SK-N-SH (cell line): ENCODE measurements at regions not wholly inside any gene's neighbourhood (a gene's known extent, or its start where the extent isn't known, plus 50 kb on each side); places are given as distances from the start of the nearest gene placed in this dataset.
A peak's percentile ranks its signal among the peaks of the same experiment; 100 is the strongest.

Experiments
- CTCF ChIA-PET: fragments of 300-600, 350-600 bp; formaldehyde crosslinking; extraction: SDS; loops from one replicate; lab custom pipeline; 2021; lab: Yijun Ruan, JAX
- POLR2A ChIA-PET: fragments of 350-600 bp; sonication (Branson Sonifier 250); formaldehyde crosslinking; extraction: SDS; loops from one replicate; lab custom pipeline; 2020; ENCODE audit warnings: antibody characterized with exemption, inconsistent platforms; lab: Yijun Ruan, JAX
- DNase-seq: peaks from one replicate; pipeline ENCODE4 v3.0.0; 2012
- H2AFZ ChIP-seq: fragments of 200-600 bp; sonication (generic); 2 replicates; pipeline ENCODE4 v1.8.1; 2016; ENCODE audit warnings: antibody characterized with exemption, mild to moderate bottlenecking, low read depth
- H3F3A ChIP-seq: fragments of 200-600 bp; sonication (generic); replicated peaks from 2 replicates; pipeline ENCODE3; 2016; ENCODE audit warnings: antibody characterized with exemption, mild to moderate bottlenecking; ENCODE audit not compliant: insufficient read depth
- H3K27ac ChIP-seq, 2 experiments: fragments of 200-500 bp in 1 of 2; fragments of 200-600 bp in 1 of 2; sonication (Bioruptor generic) in 1 of 2; sonication (generic), shearing (Covaris generic) in 1 of 2; 2 replicates each; pipeline versions ENCODE4 v1.5.1 to v1.6.1; 2014 to 2016; ENCODE audit warnings: low read depth in 2 of 2, inconsistent platforms in 1 of 2, low read length in 1 of 2, mild to moderate bottlenecking in 1 of 2, mixed read lengths in 1 of 2
- H3K27me3 ChIP-seq: fragments of 200-600 bp; sonication (generic), shearing (Covaris generic); 2 replicates; pipeline ENCODE4 v1.6.1; 2016; ENCODE audit warnings: mixed run types; ENCODE audit not compliant: insufficient read depth
- H3K36me3 ChIP-seq, 2 experiments: fragments of 200-500 bp in 1 of 2; fragments of 200-600 bp in 1 of 2; sonication (Bioruptor generic) in 1 of 2; sonication (generic) in 1 of 2; replicated peaks in 1 of 2; 2 replicates each; pipeline versions ENCODE3 to v1.5.1; 2014 to 2016; ENCODE audit warnings: low read length in 1 of 2, mild to moderate bottlenecking in 1 of 2; ENCODE audit not compliant: insufficient read depth in 2 of 2, control insufficient read depth in 1 of 2
- H3K4me1 ChIP-seq, 2 experiments: fragments of 200-500 bp in 1 of 2; fragments of 200-600 bp in 1 of 2; sonication (Bioruptor generic) in 1 of 2; sonication (generic), shearing (Covaris generic) in 1 of 2; 2 replicates each; pipeline versions ENCODE4 v1.5.1 to v1.6.1; 2014 to 2016; ENCODE audit warnings: low read depth in 1 of 2, low read length in 1 of 2, mixed run types in 1 of 2; ENCODE audit not compliant: insufficient read depth in 2 of 2, control insufficient read depth in 1 of 2
- H3K4me2 ChIP-seq: fragments of 200-600 bp; sonication (generic), shearing (Covaris generic); 2 replicates; pipeline ENCODE4 v1.6.1; 2017; ENCODE audit warnings: mixed run types
- H3K4me3 ChIP-seq, 2 experiments: fragments of 200-500 bp in 1 of 2; fragments of 200-600 bp in 1 of 2; sonication (Bioruptor generic) in 1 of 2; sonication (generic), shearing (Covaris generic) in 1 of 2; 2 replicates each; pipeline versions ENCODE4 v1.5.1 to v1.8.1; 2014 to 2016; ENCODE audit warnings: low read depth in 2 of 2, inconsistent platforms in 1 of 2, low read length in 1 of 2, mild to moderate bottlenecking in 1 of 2, mixed read lengths in 1 of 2, moderate library complexity in 1 of 2
- H3K79me2 ChIP-seq: fragments of 200-600 bp; sonication (generic); 2 replicates; pipeline ENCODE4 v1.8.1; 2017; ENCODE audit warnings: mild to moderate bottlenecking; ENCODE audit not compliant: insufficient read depth
- H3K9ac ChIP-seq: fragments of 200-600 bp; sonication (generic); 2 replicates; pipeline ENCODE4 v1.6.1; 2017; ENCODE audit warnings: mixed run types
- H3K9me2 ChIP-seq: fragments of 200-600 bp; sonication (generic); 2 replicates; pipeline ENCODE4 v1.6.1; 2017; ENCODE audit warnings: mixed run types
- H3K9me3 ChIP-seq: fragments of 200-600 bp; sonication (generic); 2 replicates; pipeline ENCODE4 v1.6.1; 2017; ENCODE audit warnings: mixed run types, mild to moderate bottlenecking, moderate library complexity
- H4K20me1 ChIP-seq: fragments of 200-600 bp; sonication (generic); 2 replicates; pipeline ENCODE4 v1.6.1; 2017; ENCODE audit warnings: mild to moderate bottlenecking, mixed run types; ENCODE audit not compliant: insufficient read depth
- CHD2 ChIP-seq: fragments of 150-350 bp; IDR thresholded peaks from 2 replicates; pipeline ENCODE4 v1.6.1; 2018; ENCODE audit warnings: low read length; ENCODE audit not compliant: partially characterized antibody
- ELF1 ChIP-seq: IDR thresholded peaks from 2 replicates; pipeline ENCODE4 v1.4.0; 2012
- EZH2phosphoT487 ChIP-seq: fragments of 200-600 bp; sonication (generic); IDR thresholded peaks from 2 replicates; pipeline ENCODE4 v1.6.1; 2017; ENCODE audit warnings: low read depth, mixed run types, mild to moderate bottlenecking, antibody characterized with exemption, moderate library complexity, borderline replicate concordance
- FOSL2 ChIP-seq: IDR thresholded peaks from 2 replicates; pipeline ENCODE4 v1.4.0; 2012; ENCODE audit warnings: low read depth, mild to moderate bottlenecking, moderate library complexity, borderline replicate concordance
- FOXJ3 ChIP-seq: sonication (generic); formaldehyde crosslinking; IDR thresholded peaks from 2 replicates; pipeline ENCODE4 v1.5.1; 2020; ENCODE audit warnings: mild to moderate bottlenecking, missing genetic modification reagents
- FOXM1 ChIP-seq: IDR thresholded peaks from 2 replicates; pipeline ENCODE4 v1.4.0; 2012; ENCODE audit warnings: low read depth, mild to moderate bottlenecking
- GABPA ChIP-seq: IDR thresholded peaks from 2 replicates; pipeline ENCODE4 v1.4.0; 2012; ENCODE audit warnings: low read depth, mild to moderate bottlenecking
- GATA2 ChIP-seq: sonication (generic); formaldehyde crosslinking; IDR thresholded peaks from 2 replicates; pipeline ENCODE4 v1.5.0; 2020; ENCODE audit warnings: mild to moderate bottlenecking, missing genetic modification reagents
- JUND ChIP-seq: IDR thresholded peaks from 2 replicates; pipeline ENCODE4 v1.4.0; 2012
- MXI1 ChIP-seq: IDR thresholded peaks from 2 replicates; pipeline ENCODE4 v1.6.1; 2012; ENCODE audit warnings: mild to moderate bottlenecking, low read depth, low read length, improper control_type of control experiment
- NRF1 ChIP-seq: IDR thresholded peaks from 2 replicates; pipeline ENCODE4 v1.6.1; 2012; ENCODE audit warnings: low read depth, mild to moderate bottlenecking, low read length
- RAD21 ChIP-seq: IDR thresholded peaks from 2 replicates; pipeline ENCODE4 v1.6.1; 2012; ENCODE audit warnings: mild to moderate bottlenecking, low read length
- RCOR1 ChIP-seq: fragments of 150-350 bp; IDR thresholded peaks from 2 replicates; pipeline ENCODE4 v1.6.1; 2017; ENCODE audit warnings: antibody characterized with exemption, low read length
- RFX5 ChIP-seq: IDR thresholded peaks from 2 replicates; pipeline ENCODE4 v1.6.1; 2012; ENCODE audit warnings: mild to moderate bottlenecking, improper control_type of control experiment, low read length
- RXRA ChIP-seq: IDR thresholded peaks from 2 replicates; pipeline ENCODE4 v1.4.0; 2012; ENCODE audit warnings: low read depth, mild to moderate bottlenecking, borderline replicate concordance
- SMC3 ChIP-seq: IDR thresholded peaks from 2 replicates; pipeline ENCODE4 v1.6.1; 2012; ENCODE audit warnings: low read depth, low read length, improper control_type of control experiment
- TAF1 ChIP-seq: IDR thresholded peaks from 2 replicates; pipeline ENCODE4 v1.6.1; 2012; ENCODE audit warnings: low read depth, mild to moderate bottlenecking, low read length, moderate library complexity, borderline replicate concordance
- TCF12 ChIP-seq: IDR thresholded peaks from 2 replicates; pipeline ENCODE4 v1.4.0; 2012
- WGBS: methylation state at CpG from one replicate; pipeline ENCODE4 v1.1.6; 2017; ENCODE audit warnings: low lambda C conversion rate; 5-methylcytosine and 5-hydroxymethylcytosine counted together
- TF ChIP-seq, protein P1 (sequence below): fragments of 150-350 bp; IDR thresholded peaks from 2 replicates; pipeline ENCODE4 v1.6.1; 2016; ENCODE audit warnings: mild to moderate bottlenecking, low read depth, low read length
- TF ChIP-seq, protein P2 (sequence below): IDR thresholded peaks from 2 replicates; pipeline ENCODE4 v1.6.1; 2012; ENCODE audit warnings: mild to moderate bottlenecking, low read depth, low read length, moderate library complexity
- TF ChIP-seq, protein P3 (sequence below): fragments of 150-350 bp; IDR thresholded peaks from 2 replicates; pipeline ENCODE4 v1.6.1; 2017; ENCODE audit warnings: antibody characterized with exemption, low read length, low read depth, borderline replicate concordance
- TF ChIP-seq, protein P4 (sequence below): IDR thresholded peaks from 2 replicates; pipeline ENCODE4 v1.4.0; 2012; ENCODE audit warnings: low read depth, borderline replicate concordance

DNA sequence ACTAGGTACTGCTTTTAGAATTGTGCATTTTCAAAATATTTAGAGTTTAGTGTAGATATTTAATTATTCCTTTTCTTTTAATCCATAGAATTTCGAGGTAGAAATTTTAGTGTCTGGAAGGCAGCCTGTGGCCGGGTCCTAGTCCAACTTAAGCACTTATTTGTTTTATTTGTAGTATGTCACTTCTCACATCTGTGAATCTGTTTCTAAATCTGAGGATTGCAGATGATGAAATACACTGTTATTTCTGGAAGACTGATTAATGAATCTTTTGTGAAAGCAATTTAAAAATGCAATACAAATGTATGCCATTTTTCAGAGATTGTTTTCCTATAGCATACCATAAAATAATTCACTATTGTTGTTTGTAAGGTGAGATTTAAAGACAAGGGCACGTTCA is 483.9 kb upstream of the TRIB2 start:
- Histone ChIP-seq H3K79me2 (no peaks in the 10 kb centered on the region), H3K4me1 (peaks cover 0 to 29% of the 10 kb centered on the region in 2 experiments; a peak in 3 of 4 replicates), H3K36me3 (no peaks in the 10 kb centered on the region), H4K20me1 (no peaks in the 10 kb centered on the region), H2AFZ (no peak overlapping the region), H3K9me3 (no peaks in the 10 kb centered on the region), H3K9me2 (no peaks in the 10 kb centered on the region), H3K9ac (no peak overlapping the region), H3K27ac (no peak overlapping the region), H3K4me2 (no peak overlapping the region), H3K4me3 (no peak overlapping the region), H3K27me3 (no peaks in the 10 kb centered on the region), H3F3A (peaks cover 27% of the 10 kb centered on the region)
- 68% methylated on average over 3 of the region's 3 CpGs for WGBS
- ChIA-PET CTCF (no interaction called here), POLR2A (no interaction called here)
- no peak for DNase-seq
- TF ChIP-seq, protein P1, sequence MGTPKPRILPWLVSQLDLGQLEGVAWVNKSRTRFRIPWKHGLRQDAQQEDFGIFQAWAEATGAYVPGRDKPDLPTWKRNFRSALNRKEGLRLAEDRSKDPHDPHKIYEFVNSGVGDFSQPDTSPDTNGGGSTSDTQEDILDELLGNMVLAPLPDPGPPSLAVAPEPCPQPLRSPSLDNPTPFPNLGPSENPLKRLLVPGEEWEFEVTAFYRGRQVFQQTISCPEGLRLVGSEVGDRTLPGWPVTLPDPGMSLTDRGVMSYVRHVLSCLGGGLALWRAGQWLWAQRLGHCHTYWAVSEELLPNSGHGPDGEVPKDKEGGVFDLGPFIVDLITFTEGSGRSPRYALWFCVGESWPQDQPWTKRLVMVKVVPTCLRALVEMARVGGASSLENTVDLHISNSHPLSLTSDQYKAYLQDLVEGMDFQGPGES: no peak
- TF ChIP-seq FOXJ3: no peak
- TF ChIP-seq GABPA: no peak
- TF ChIP-seq TCF12: no peak
- TF ChIP-seq RFX5: no peak
- TF ChIP-seq, protein P2, sequence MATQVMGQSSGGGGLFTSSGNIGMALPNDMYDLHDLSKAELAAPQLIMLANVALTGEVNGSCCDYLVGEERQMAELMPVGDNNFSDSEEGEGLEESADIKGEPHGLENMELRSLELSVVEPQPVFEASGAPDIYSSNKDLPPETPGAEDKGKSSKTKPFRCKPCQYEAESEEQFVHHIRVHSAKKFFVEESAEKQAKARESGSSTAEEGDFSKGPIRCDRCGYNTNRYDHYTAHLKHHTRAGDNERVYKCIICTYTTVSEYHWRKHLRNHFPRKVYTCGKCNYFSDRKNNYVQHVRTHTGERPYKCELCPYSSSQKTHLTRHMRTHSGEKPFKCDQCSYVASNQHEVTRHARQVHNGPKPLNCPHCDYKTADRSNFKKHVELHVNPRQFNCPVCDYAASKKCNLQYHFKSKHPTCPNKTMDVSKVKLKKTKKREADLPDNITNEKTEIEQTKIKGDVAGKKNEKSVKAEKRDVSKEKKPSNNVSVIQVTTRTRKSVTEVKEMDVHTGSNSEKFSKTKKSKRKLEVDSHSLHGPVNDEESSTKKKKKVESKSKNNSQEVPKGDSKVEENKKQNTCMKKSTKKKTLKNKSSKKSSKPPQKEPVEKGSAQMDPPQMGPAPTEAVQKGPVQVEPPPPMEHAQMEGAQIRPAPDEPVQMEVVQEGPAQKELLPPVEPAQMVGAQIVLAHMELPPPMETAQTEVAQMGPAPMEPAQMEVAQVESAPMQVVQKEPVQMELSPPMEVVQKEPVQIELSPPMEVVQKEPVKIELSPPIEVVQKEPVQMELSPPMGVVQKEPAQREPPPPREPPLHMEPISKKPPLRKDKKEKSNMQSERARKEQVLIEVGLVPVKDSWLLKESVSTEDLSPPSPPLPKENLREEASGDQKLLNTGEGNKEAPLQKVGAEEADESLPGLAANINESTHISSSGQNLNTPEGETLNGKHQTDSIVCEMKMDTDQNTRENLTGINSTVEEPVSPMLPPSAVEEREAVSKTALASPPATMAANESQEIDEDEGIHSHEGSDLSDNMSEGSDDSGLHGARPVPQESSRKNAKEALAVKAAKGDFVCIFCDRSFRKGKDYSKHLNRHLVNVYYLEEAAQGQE: no peak

DNA sequence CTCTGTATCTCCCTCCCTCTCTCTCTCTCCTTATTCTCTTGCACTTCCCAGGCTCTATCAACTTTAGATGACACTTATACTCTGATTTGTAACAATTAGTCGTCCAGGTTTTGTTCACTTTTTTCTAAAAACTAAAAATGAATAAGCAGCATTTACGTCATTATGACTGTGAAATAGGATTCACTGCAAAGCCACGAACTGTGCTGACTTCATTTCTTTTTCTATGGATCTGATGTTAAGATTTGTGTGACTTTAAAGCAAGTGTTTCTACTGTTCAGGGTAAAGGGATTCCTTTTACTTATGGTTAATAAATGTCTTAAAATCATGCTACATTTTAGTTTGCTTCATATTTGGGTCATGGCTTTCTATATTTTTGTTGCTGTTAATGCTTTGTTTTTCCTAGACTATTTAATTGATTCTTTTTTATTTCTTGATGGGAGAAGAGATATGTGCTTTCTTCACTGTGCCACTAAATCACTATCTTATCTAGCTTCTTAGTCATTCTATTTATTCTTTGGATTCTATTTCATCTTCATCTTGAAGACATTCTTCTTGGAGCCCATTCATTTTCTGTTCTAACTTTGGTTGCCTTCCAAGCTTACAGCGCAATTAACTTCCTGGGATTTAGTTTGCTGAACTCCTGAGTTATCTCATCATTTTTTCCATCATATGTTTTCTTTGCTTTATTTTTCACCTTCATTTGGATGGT is 480.4 kb upstream of the TRIB2 start:
- Histone ChIP-seq H3K4me1 (peaks cover 0 to 19% of the 10 kb centered on the region in 2 experiments; a peak in 2 of 4 replicates), H4K20me1 (no peaks in the 10 kb centered on the region), H2AFZ (peak overlapping the region; percentile 22; the same call in 1 of the 2 replicates), H3K4me2 (peak overlapping the region; percentile 26), H3F3A (peaks cover 18% of the 10 kb centered on the region), H3K27ac (peak overlapping the region in 1 of 2 experiments; percentile 72; a peak in 2 of 4 replicates), H3K36me3 (no peaks in the 10 kb centered on the region), H3K9me3 (no peaks in the 10 kb centered on the region), H3K4me3 (no peak overlapping the region), H3K79me2 (no peaks in the 10 kb centered on the region), H3K9ac (no peak overlapping the region), H3K27me3 (no peaks in the 10 kb centered on the region), H3K9me2 (no peaks in the 10 kb centered on the region)
- ChIA-PET POLR2A (no interaction called here), CTCF (no interaction called here)
- DNase-seq: no peak
- 43% methylated on average over 4 of the region's 4 CpGs for WGBS
- TF ChIP-seq FOXM1 (0 out of 2 replicates have a peak, but pooled peaks have one; percentile 56), NRF1 (no peak), GABPA (no peak), RCOR1 (no peak), TAF1 (no peak), GATA2 (CRISPR knock-in tag) (no peak), CHD2 (no peak), EZH2phosphoT487 (no peak), SMC3 (no peak), JUND (peak; percentile 83), ELF1 (no peak), MXI1 (no peak), RXRA (peak; percentile 50; the same call in 1 of the 2 replicates), RAD21 (no peak), FOSL2 (peak; percentile 44; the same call in 1 of the 2 replicates)
- TF ChIP-seq, protein P3, sequence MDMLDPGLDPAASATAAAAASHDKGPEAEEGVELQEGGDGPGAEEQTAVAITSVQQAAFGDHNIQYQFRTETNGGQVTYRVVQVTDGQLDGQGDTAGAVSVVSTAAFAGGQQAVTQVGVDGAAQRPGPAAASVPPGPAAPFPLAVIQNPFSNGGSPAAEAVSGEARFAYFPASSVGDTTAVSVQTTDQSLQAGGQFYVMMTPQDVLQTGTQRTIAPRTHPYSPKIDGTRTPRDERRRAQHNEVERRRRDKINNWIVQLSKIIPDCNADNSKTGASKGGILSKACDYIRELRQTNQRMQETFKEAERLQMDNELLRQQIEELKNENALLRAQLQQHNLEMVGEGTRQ: no peak
- TF ChIP-seq, protein P4, sequence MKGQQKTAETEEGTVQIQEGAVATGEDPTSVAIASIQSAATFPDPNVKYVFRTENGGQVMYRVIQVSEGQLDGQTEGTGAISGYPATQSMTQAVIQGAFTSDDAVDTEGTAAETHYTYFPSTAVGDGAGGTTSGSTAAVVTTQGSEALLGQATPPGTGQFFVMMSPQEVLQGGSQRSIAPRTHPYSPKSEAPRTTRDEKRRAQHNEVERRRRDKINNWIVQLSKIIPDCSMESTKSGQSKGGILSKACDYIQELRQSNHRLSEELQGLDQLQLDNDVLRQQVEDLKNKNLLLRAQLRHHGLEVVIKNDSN: no peak
